GM21576 (cell line): ENCODE measurements at regions not wholly inside any gene's neighbourhood (a gene's known extent, or its start where the extent isn't known, plus 50 kb on each side); places are given as distances from the start of the nearest gene placed in this dataset.

Experiments
- ATAC-seq: cut with Tn5 transposase; IDR thresholded peaks from one replicate; pipeline ENCODE4 v1.9.1; 2021; ENCODE audit warnings: mild to moderate bottlenecking, moderate library complexity; ENCODE audit not compliant: unreplicated experiment

DNA sequence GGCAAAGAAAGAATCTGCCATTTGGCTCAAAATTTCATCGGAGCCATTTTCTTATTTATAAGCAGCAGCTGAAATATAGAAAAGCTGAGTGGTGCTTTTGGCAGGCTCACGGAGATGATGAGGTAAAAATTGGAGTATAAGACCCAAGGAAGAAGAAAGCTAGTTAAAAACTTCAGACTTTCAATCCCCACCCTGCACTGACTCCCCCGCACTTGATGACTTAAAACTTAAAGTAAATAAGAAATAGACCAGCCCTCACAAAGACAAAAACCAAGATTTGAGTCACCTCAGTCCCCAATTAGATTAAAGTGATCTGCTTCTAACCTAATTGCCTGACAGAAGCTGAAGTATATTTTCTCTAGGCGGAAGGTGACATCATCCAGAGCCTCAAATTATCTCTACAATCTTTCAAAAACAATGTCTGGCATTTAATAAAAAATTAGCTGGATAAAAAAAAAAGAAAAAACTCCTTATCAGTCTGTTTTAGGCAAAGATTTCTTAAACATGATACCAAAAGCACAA is 124.0 kb upstream of the PJA2 start:
- no peak for ATAC-seq

DNA sequence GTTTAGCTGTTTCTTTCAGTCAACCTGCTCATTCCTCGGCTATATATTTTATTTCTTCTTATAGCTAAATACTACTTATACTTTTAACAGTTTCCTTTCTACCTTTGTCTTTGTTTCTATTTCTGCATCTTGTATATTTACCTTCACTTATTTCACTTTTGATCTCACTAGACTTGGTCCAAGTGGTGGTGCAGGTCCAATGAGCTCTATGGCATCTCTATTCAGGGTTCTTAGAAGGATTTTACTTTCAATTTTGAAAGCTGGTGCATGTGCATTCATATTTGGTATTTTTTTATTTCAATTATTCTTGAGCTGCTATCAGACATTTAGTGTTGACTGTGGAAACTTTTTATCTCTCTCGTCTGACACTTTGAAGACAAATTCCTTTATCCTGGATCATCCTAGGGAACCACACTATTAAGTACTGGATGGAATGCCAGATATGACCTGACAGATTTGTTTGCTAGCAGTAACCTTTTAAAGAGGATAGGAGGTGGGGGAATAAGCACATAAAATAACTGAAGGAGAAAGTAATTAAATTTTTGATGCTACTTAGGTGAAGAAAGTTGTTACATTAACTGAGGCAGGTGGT is 123.1 kb upstream of the PJA2 start:
- no peak for ATAC-seq

DNA sequence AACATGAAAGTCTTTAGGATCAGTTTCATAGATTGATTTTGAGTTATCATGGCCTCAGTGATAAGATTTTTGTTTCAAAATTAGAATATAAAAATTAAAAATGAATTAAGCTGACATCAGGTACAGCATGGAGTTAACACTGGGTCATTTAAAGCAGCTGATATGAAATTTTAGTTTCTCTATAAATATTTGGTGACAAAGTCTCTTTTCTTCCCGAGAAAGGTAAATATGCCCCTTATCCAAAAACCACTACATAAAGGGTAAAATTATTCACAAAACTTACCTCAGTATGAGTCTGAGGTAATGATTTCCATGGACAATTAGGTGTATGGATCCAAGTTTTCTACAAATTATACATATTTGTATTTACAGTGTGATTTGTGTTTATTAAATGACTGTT is 121.5 kb upstream of the PJA2 start:
- ATAC-seq: no peak

DNA sequence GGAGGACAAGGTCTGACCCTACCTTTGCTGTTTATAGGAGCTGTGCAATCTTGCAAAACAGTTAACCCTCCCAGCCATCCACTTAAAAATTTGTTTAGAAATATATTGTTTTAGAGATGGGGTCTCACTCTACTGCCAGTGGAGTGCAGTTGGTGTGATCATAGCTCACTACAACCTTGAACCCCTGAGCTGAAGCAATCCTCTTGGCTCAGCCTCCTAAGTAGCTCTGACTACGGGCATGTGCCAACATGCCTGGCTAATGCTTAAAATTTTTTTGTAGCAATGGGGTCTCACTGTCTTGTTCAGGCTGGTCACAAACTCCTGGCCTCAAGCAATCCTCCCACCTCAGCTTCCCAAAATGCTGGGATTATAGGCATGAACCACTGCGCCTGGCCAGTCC is 120.2 kb upstream of the PJA2 start:
- ATAC-seq: no peak

DNA sequence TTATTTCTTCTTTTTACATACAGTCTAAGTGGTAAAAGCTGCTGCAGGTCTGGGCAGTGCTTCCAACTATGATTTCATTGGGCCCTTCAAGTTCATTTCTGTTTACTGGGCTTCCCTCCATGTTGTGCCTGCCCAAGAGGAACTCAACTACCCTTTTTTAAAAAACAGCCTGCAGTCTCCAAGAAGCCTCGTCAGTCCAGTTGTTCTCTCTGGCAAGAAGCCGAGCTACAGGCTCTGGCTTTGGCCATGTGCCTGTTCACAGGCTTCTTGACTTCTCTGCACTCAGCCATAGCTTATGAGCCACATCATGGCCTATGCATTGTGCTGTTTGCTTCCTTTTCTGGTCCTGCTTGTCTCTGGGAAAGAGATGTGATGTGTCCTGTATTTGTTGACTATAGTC is 119.7 kb upstream of the PJA2 start:
- ATAC-seq: no peak

DNA sequence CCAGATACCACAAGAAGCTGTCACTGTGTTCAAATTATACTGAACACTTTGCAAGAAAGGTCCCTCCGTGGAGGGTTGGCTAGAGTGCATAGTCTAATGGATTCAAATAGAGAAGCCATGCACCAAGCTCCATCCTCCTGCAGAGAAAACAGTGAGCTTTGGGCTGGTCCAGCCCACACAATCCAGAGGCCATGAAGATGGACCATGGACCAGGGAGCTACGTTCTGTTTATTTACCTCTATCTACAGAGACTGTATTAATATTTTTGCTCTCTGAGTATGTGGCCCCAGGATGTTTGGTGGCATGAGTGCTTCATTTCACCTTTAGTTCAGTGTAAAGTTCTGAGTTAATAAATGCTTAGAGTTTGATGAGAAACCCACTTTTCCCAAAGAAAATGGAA is 114.8 kb upstream of the PJA2 start:
- ATAC-seq: no peak

DNA sequence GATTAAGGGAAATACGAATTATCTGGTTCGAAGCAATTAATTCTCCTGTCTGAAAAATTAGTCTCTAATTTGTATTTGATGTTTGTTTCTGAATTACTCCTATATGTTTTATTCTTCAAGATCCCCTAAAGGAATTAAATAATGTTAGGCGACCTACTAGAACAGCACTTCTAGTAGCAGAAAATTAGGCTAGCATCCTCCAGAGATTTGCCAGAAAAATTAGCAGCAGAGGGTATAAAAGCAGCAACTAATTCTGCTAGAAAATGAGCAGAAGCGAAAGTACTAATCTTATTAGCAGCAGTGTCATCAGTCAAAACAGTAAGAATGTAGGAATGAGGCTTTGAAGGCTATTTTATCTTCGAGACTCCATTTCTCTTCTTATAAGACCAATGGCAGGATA is 114.3 kb upstream of the PJA2 start:
- no peak for ATAC-seq

DNA sequence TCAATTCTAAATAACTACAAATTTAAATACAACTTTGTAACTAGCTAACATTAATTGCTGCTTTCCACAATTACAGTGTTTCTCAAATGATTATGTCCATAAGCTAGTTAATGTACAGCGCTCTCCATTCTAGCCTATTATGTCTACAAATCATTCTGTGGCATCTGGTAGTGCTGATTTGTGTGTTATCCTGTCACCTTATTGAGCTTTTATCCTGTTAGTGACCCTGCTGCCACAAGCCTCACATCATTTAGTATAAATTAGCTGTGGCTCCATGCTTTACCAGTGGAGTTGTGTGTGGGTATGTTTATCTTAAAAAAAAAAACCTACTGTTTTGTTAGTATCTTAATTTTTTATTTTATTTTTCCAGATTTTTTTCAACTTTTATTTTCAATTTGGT is 112.6 kb upstream of the PJA2 start:
- ATAC-seq: no peak

DNA sequence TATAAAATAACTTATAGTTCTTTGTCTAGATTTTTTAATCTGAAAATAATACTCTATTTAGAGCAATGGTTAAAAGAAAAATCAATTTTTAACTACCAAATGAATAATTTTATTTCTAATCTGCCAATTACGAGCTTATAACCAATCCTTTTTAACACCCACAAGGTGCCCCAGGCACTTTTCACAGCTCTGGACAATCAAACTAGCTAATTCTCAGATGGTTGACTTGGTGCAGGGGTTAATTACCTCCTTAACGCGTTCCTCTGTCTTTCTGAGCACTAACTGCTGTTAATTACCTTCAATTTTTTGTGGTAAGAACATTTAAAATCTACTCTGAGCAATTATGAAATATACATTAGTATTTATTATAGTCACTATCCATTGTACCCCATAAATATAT is 109.6 kb upstream of the PJA2 start:
- ATAC-seq: no peak

DNA sequence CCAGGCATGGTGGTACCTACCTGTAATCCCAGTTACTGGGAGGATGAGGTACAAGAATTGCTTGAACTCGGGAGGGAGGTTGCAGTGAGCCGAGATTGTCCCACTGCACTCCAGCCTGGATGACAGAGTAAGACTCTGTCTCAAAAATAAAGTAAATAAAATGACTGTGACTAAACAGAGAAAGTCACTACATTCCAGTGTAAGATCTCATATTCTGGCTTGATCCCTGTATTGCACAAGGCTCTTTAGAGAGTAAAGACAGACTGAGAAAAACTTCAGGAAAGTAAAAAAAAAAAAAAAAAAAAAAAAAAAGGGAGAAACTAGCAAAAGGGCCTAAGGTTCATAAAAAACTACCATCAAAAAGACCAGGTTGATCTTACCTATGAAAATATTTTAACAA is 106.6 kb upstream of the PJA2 start:
- no peak for ATAC-seq

DNA sequence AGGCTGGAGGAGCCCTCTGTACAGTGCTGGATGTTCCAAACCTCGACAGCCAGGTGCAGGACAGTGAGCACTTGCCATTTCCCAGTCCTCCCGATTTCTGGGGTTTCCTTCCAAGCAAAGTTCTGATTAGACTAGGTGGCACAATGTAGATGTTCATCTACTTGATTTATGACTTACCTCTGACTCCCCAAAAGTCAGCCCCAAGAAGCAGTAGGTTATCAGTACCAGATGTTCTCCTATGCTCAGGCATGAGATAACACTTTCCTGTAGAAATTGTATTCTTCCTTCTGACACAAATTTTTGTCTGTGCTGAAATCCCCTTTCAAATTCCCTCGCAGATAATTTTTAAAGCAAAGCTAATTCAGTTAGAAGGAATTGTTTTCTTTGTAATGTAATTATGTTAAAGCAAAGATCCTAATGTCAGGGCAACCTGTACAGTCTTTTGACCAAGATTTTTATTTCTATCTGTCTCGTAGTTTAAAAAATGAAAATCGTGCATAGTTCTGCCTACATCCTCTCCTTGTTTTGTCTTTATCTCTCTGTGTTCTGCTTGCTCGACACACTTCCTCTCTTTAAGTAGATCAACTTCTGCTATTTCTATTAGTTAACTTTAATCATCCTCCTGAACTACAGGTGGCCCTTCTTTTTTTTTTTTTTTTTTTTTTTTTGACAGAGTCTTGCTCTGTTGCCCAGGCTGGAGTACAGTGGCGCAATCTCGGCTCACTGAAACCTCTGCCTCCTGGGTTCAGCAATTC is 102.4 kb upstream of the PJA2 start:
- no peak for ATAC-seq

DNA sequence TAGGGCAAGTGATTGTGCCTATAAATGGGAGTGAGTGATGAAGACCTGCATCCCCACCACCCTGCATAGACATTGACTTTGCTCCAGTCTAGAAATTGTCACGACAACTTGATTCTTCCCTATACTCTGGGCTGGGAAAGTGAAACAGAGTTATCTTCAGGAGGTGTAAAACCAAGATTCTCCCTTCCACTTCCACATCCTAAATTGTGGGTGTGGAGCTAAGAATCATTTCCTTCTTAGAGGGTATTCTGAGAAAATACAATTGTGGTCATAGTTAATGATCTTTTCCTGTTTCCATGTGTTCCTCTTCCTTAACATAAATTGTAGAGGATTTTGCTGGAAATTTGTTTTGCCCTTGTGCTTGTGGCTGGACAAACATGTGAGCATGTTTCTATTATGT is 96.8 kb upstream of the PJA2 start:
- ATAC-seq: no peak

DNA sequence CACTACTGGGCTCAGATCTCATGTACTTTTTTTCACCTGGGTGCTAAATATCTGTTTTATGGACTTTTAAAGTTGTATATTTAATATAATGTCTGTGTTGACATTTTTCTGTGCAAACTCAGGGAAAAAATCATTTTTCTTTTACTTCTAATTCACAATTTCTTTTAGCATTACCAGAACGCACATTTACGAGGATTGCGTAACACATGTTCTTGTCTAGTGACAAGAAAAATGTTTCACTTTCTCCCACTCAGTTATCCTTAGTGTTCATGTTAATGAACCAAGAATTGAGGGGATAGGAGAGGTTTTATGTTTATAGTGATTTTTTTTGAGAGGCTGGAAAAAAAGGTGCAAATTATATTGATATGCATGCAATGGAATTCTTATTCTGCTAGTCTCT is 86.3 kb upstream of the PJA2 start:
- ATAC-seq: no peak

DNA sequence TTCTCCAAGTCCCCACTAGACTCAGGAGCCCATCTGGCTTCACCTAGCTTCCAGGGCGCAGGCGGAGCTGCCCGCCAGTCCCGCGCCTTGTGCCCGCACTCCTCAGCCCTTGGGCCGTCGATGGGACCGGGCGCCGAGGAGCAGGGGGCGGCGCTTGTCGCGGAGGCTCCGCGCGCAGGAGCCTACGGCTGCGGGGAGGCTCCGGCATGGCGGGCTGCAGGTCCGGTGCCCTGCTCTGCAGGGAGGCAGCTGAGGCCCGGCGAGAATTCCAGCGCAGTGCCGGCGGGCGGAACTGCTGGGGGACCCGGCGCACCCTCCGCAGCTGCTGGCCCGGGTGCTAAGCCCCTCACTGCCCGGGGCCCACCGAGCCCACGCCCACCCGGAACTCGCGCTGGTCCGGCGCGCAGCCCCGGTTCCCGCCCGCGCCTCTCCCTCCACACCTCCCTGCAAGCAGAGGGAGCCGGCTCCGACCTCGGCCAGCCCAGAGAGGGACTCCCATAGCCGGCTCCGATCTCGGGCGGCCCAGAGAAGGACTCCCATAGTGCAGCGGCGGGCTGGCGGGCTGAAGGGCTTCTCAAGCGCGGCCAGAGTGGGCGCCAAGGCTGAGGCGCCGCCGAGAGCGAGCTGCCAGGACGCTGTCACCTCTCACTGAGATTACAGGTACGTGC is 78.1 kb upstream of the PJA2 start:
- no peak for ATAC-seq

DNA sequence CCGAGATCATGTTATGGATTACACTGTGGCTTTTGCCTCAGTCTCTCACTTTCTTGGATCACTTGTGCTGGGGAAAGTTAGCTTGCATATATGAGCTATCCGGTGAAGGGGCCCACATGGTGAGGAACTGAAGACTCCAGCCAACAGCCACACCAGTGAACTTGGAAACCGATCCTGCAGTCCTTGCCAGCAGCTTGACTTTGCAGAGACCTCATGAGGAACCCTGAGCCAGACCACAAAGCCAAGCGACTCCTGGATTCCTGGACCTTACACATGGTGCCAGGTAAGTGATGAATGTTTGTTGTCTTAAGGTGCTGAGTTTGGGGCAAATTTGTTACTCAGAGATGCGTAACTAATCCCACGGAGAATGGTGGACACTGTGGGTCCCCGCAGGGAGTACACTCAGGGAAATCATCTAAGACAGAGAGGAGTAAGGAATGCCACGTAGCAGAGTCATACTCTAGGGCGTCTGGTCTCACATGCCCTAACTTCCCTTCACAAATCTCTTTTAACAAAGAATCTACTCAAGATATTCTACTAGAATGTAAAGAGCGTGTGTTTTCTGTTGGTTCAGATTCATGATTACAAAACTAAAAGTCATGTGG is 76.5 kb upstream of the PJA2 start:
- no peak for ATAC-seq

DNA sequence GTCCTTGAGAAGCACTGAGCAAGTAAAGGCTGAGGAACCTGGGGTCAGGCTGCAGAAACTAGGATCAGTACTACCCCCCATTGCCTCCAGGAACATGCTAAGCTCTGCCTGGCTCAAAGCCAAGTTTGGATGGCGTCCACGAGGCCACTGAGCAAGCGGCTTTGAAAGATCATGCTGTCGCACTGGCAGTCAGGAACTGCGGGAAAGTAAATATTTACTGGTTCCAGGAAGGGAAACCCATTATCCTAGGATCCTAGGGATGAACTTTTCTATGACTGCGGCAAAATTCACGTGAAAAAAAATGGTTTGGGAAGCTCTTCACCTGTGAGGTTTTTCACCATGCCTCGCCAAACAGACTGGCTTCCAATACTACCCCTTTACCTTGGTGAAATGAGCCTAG is 75.3 kb upstream of the PJA2 start:
- no peak for ATAC-seq

DNA sequence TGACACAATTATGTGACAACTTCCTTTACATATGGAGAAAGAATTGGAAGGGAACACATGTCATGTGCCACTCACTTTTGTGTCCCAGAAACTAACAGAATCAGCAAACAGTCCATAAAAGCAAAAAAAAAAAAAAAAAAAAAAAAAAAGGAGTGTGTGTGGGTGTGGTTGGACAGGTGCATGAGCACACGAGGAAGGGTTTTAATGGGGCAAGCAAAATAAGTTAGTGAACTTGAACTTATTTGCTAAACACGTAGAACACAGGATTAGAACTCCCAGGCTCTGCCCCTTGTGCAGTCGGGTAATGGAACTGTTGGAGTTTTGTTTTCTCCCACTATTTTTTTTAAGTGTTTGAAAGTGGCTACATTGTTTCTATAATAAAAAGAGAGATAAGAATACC is 74.8 kb upstream of the PJA2 start:
- no peak for ATAC-seq

DNA sequence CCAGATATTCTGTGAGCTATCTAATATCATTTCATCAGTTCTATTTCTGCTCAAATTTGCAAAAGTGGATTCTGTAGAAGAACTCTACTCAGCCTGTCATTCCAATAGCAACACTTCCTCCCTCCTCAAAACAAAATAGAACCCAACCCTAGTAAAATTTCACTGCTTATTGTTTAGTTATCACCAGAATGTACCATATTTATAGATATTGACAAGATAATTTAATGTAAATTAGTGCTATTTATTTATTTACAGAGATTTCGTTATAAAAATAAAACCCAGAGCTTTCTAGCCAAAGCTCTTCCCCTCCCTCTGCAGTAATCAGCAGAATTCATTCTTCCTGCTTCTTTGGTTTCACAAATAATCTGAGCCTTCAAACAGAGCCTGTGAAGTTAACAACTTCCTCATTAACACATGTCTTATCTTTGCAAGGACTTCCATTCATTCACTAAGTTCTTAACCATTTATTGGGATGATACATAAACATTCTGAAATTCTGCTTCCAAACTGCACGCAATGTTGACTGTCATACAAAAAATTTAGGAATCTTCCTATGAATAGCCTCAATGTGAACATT is 73.7 kb upstream of the PJA2 start:
- ATAC-seq: no peak

DNA sequence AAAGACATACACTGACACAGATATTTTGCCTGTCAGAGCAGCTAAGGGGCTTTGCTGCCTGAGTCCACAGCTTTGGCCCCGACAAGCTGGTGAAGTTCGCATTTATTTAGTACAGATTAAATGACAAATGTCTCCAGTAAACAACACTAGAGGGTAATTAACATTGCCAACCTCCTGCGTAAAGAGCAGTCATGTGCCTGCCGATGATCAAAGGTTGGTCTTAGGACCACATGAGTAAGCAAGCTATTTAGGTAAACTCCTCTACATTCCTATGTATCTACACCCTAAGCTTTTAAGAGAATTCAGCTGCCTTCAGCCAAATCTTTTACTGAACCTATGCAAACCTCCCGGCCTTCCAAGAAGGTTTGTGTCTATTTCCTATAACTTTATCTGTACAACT is 73.0 kb upstream of the PJA2 start:
- no peak for ATAC-seq

DNA sequence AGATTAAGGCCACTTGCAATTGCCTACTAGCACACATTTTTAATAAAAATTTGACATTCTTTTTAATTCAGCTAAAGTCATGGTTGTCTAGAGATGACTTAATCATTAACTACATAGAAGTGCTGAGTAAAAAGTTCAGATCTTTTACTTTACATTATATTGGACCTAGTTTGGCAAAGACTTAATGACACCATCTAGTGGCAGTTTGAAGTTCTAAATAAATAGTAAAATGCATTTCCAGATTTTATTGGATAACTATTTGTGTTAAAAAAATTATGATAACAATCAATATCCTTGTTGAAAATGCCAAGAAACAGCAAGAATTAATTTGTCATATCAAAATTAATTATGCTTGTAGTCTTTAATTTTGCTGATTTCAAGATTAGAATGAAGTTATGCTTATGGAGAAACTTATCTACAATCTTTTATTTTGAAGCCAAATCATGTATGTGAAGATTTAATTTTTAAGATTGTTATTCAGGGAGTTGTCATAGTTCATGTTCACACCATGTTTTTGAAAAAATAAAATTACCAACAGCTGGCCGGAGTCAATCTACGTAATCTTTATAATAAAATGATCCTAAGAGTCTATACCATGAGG is 69.6 kb upstream of the PJA2 start:
- ATAC-seq: no peak

DNA sequence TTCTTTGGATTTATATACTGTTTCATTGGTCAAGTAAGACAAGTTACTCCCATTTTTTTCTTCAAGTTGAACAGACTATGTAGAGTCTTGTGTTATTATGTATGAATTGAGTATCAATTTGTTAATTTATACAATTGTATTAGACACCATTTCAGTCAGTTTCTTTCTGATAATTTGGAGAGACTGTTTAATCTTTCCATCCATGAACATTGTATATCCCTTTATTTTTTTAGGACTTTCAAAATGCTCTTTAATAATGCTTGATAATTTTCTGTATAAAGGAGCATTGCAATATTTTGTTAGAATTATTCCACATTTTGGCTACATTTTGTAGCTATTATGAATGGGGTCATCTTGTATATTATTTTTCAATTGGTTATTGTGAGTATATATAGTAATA is 69.1 kb upstream of the PJA2 start:
- ATAC-seq: no peak
